DMS 273 treated with DMSO at 0.1 percent for 48 hours (cell line): ENCODE measurements at regions not wholly inside any gene's neighbourhood (a gene's known extent, or its start where the extent isn't known, plus 50 kb on each side); places are given as distances from the start of the nearest gene placed in this dataset.

Source experiments
- DNase-seq: peaks from one replicate; lab custom pipeline; 2025; lab: John Stamatoyannopoulos, UW

GRCh38 chr4:26139310-26139924 is 181.4 kb upstream of the RBPJ start:
- no peak for DNase-seq

DNA sequence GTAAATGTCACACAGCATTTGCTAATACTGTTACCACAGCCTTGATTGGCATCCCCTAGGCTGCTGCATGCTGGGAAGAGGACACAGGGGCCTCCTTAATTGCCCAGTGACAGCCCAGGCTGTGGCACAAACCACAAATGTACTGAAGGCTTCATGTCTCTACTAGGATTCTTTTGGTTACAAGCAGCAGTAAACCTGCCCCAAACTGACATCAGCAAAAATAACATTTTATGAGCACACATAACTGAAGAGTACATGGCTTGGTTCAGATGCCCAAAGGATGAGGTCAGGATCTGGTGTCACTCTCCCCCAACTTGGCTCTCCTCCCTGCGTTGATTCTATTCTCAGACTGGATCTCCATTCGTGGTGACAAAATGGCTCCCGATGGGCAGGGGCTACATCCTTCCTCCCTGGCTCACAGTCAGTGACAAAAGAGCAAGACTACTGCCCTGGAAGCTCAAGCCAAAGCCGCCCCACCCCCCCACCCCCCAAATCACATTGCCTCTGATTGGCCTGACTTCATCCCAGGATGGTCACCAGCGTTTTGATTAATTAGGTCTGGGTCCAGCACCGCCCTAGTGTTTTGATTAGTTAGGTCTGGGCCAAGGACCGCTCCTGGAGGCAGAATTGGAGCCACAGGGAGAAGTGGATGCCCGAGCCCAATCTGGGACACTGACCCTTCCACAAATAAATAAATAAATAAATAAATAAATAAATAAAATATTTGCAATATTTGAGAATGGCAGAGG is 180.5 kb upstream of the RBPJ start:
- DNase-seq: no peak

DNA sequence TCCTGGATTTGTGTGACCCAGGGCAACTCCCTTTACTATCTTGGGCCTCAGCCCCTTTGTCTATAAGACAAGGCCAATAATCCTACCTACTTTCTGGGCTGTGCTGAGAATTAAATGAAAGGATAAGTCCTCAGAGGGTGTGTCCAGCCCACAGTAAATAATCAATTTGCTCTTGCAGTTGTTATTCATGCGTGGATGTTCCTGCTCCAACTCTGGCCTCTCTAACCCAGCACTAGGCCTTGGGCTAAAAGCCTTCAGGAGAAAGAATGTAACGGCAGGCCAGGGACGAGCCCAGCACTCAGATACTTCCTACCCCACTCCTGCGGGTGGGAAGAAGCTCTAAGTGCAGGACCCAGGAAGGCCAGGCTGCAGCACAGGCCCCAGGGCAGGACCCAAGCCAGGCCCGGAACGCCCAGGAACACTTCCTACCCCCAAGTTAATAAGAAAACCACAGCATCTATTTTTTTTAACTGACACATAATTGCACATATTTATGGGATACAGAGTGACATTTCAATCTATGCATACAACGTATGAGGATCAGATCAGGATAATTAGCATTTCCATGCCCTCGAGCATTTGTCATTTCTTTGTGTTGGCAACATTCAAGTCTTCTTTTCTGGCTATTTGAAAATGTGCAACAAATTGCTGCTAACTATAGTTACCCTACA is 179.6 kb upstream of the RBPJ start:
- DNase-seq: no peak

- no peak for DNase-seq
These were observed 178.7 kb upstream of the RBPJ start for GRCh38 chr4:26141911-26142638.

GRCh38 chr4:26144526-26145155 is 176.2 kb upstream of the RBPJ start:
- DNase-seq: no peak

DNA sequence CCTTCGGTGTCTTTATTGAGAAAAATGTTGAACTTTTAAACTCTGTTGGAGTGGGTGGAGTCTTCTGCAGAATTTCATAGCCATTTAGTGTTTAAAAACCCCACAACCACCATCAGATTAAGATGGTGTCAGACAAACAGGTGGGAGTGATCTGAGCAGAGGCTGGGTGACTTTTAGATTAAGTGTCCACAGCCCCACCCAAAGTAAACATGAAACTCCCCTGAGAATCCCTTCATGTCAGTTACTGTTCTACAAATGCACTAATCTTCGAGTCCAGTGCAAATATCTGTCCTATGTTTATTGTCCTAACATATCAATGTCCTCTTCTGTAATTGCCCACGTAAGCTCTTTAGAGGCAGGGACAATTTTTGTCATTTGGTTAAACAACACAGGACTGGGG is 175.6 kb upstream of the RBPJ start:
- DNase-seq: no peak

DNA sequence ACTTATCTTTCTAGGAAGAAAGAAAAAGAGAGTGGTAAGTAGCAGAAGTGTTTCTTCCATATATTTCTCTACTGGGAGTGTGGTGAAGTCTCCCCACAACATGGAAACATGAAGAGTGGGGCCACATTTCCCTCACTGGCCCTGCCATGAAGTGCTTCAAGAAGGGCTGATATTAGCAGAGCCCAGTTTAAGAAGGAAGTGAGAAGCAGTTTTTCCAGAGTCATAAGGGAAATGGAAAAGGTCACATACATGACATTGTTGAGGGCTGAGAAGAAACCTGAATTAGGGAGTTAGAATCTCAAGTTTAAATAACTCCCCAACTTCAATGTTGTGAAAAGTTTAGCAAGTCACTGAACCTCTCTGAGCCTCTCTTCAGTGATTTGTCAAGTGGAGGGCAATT is 171.9 kb upstream of the RBPJ start:
- no peak for DNase-seq

DNA sequence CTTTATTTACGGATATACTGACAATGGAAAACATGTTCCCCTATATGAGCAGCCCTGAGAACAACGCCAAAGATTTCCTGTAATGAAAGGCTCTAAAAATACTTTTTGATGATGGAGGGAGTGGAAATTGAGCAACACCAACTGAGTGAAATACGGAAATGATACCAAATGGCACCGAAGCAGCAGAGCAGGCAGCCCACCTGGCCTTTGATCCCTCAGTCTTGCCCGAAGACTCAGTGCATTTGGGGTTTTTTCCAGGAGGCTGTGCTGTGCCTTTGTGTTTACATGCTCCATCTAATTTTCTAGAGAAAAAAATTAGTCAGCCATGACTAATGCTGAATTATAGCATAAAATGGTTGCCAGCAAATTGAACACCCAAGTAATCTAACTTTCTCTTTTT is 169.9 kb upstream of the RBPJ start:
- DNase-seq: no peak

DNA sequence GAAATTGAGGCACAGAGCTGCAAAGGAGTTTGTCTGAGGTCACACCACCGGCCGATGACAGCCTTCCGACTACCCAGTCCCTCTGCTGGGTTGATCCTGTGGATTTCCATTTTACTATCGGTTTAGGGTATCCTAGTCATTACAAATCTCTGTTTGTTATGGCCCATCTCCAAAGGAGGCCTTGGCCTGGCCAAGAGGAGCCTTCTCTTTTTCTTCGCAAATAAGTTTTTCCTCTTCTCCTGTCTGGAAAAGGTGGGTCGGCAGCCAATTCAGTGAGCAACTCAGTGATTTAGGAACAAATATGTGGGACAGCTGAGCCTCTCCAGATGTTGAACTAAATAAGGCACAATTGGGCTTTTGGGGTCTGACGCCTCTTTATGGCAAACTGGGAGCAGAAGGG is 169.2 kb upstream of the RBPJ start:
- no peak for DNase-seq

- peak; percentile 24 for DNase-seq
These were observed 168.8 kb upstream of the RBPJ start for GRCh38 chr4:26152056-26152455.

- DNase-seq: no peak
These were observed 163.3 kb upstream of the RBPJ start for GRCh38 chr4:26157541-26157940.

DNA sequence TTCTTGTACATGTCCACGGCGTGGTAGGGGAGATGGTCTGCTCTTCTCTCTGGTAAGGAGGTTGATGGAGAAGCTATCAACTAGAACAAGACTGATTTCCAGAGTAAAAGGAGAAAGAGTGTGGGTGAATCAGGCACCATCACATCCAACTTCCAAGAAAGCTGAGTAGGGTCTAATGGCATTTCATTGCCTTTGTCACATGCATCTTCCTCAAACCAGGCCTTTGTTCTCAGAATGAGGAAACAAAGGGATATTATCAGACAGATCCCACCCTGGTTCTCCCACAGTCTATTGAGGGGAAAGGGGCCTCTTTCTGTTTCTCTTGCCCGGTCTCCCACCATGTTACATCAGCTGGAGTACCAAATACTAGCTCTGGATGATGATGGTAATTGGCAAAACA is 160.2 kb upstream of the RBPJ start:
- DNase-seq: no peak

- DNase-seq: no peak
These were observed 159.6 kb upstream of the RBPJ start for GRCh38 chr4:26161030-26161824.

DNA sequence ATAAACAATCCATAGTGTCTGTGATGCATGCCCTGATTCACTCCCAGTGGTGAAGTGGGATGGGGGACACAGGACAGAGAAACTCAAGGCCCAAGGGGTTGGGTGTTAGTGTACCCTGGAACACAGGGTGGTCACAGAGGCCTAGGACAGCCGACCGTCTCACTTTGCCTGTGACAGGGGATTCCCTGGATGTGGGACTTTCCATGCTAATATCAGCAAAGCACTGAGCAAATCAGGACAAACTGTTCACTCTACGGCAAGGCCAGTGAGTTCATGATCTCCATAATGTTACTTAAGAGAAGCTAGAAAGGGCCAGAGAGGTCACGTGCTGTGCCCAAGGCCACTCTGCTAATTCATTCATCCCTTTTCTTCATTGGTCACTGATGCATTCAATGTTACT is 158.7 kb upstream of the RBPJ start:
- no peak for DNase-seq

GRCh38 chr4:26163425-26164362 is 157.1 kb upstream of the RBPJ start:
- no peak for DNase-seq

- no peak for DNase-seq
These were observed 149.3 kb upstream of the RBPJ start for GRCh38 chr4:26171501-26171900.

- DNase-seq: no peak
These were observed 148.9 kb upstream of the RBPJ start for GRCh38 chr4:26171941-26172340.

DNA sequence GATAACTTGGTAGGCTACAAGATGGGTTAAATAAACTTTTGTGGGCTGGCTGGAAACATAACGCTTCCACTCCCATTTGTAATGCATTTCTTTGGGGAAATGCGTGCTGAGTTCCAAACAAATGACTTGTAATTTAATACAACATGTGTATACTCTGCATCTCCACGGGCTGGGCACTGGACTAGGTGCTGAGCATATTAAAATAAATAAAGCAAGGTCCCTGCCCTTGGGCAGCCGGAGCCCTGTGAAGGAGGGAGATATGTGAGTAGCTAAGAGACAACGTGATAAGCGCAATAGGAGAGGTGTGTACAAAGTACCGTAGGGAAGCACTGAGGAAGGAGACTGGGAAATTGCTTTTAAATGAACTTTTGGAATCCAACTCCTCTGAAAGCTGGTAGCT is 147.2 kb upstream of the RBPJ start:
- DNase-seq: no peak

DNA sequence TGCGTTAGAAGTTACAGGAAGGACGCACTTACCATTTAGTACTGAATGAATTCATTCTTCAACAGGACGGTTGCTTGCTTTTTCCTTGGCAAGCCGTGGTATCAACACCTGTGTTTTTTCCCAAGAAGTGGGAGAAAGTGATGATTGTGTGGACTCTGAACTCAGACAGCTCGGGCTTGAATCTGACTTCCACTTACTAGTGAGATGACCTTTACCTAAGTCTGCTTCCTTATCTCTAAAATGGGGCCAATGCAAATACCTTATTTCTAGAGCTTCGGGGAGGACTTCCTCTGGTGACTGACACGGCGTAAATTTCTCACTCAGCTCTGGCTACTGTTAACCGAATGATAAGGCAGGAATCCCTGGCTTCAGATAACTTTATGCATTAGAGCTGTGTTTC is 146.8 kb upstream of the RBPJ start:
- DNase-seq: no peak
